Naive B cell (primary cell): ENCODE measurements at regions not wholly inside any gene's neighbourhood (a gene's known extent, or its start where the extent isn't known, plus 50 kb on each side); places are given as distances from the start of the nearest gene placed in this dataset.
A peak's percentile ranks its signal among the peaks of the same experiment; 100 is the strongest.

ENCODE experiments used
- ATAC-seq, 2 donors: fragments of 150-1000 bp; cut with Tn5 transposase; 2 replicates each; pipeline ENCODE4 v1.10.0; 2021; ENCODE audit warnings: low read depth in 2 of 2, mild to moderate bottlenecking in 2 of 2, moderate library complexity in 2 of 2
- DNase-seq: peaks from one replicate; pipeline ENCODE4 v3.0.0; 2022
- H3K27ac Mint-ChIP-seq, 6 donors: one replicate each; pipeline ENCODE4 v1.8.0; 2020 to 2022; ENCODE audit warnings: mild to moderate bottlenecking in 6 of 6, mixed read lengths in 6 of 6, moderate library complexity in 5 of 6, inconsistent platforms in 2 of 6
- H3K27me3 Mint-ChIP-seq, 3 donors: one replicate each; pipeline ENCODE4 v1.8.0; 2021 to 2022; ENCODE audit warnings: mixed read lengths in 3 of 3, mild to moderate bottlenecking in 1 of 3
- H3K36me3 Mint-ChIP-seq, 2 donors: one replicate each; pipeline ENCODE4 v1.8.0; 2020 to 2022; ENCODE audit warnings: mixed read lengths in 2 of 2, inconsistent platforms in 1 of 2, mild to moderate bottlenecking in 1 of 2
- H3K4me1 Mint-ChIP-seq, 3 donors: one replicate each; pipeline ENCODE4 v1.8.0; 2020 to 2022; ENCODE audit warnings: mixed read lengths in 3 of 3, inconsistent platforms in 1 of 3, mild to moderate bottlenecking in 1 of 3, moderate library complexity in 1 of 3
- H3K4me3 Mint-ChIP-seq, 8 donors: one replicate each; pipeline ENCODE4 v1.8.0; 2020 to 2022; ENCODE audit warnings: mild to moderate bottlenecking in 8 of 8, mixed read lengths in 8 of 8, moderate library complexity in 8 of 8, inconsistent platforms in 2 of 8
- H3K9me3 Mint-ChIP-seq, 7 donors: one replicate each; pipeline ENCODE4 v1.8.0; 2020 to 2022; ENCODE audit warnings: mixed read lengths in 7 of 7, mild to moderate bottlenecking in 5 of 7, inconsistent platforms in 2 of 7, moderate library complexity in 1 of 7

- ATAC-seq, result no peak
- H3K4me3 Mint-ChIP-seq, result peak overlapping the region in 1 of 8 donors; percentile 37
- peaks cover 0 to 3% (median 2%) of the 10 kb centered on the region in 3 donors for H3K4me1 Mint-ChIP-seq
- no peak for DNase-seq
- H3K36me3 Mint-ChIP-seq, result peaks cover 0 to 8% of the 10 kb centered on the region in 2 donors
- H3K27me3 Mint-ChIP-seq, result peaks cover 58 to 84% (median 71%) of the 10 kb centered on the region in 3 donors
- peak overlapping the region in 1 of 6 donors; percentile 5 for H3K27ac Mint-ChIP-seq
- H3K9me3 Mint-ChIP-seq, result no peaks in the 10 kb centered on the region
These were observed 173.8 kb downstream of the RPLP1 start for GRCh38 chr15:69626095-69627066.

GRCh38 chr15:69627548-69628158, 175.0 kb downstream of the RPLP1 start:
- DNase-seq, result no peak
- ATAC-seq, result no peak
- Mint-ChIP-seq H3K9me3 (no peaks in the 10 kb centered on the region), H3K36me3 (peaks cover 0 to 8% of the 10 kb centered on the region in 2 donors), H3K4me3 (no peak overlapping the region), H3K4me1 (peaks cover 0 to 3% (median 2%) of the 10 kb centered on the region in 3 donors), H3K27ac (no peak overlapping the region), H3K27me3 (peaks cover 59 to 86% (median 74%) of the 10 kb centered on the region in 3 donors)

GRCh38 chr15:69628256-69629093, 175.9 kb downstream of the RPLP1 start:
- DNase-seq, result no peak
- no peak overlapping the region for H3K4me3 Mint-ChIP-seq
- peaks cover 0 to 3% (median 2%) of the 10 kb centered on the region in 3 donors for H3K4me1 Mint-ChIP-seq
- H3K9me3 Mint-ChIP-seq, result no peaks in the 10 kb centered on the region
- peaks cover 0 to 8% of the 10 kb centered on the region in 2 donors for H3K36me3 Mint-ChIP-seq
- H3K27me3 Mint-ChIP-seq, result peaks cover 54 to 84% (median 76%) of the 10 kb centered on the region in 3 donors
- no peak for ATAC-seq
- H3K27ac Mint-ChIP-seq, result no peak overlapping the region

- no peak overlapping the region for H3K27ac Mint-ChIP-seq
- H3K4me3 Mint-ChIP-seq, result no peak overlapping the region
- H3K9me3 Mint-ChIP-seq, result no peaks in the 10 kb centered on the region
- H3K4me1 Mint-ChIP-seq, result peaks cover 0 to 3% (median 2%) of the 10 kb centered on the region in 3 donors
- DNase-seq (no peak), ATAC-seq (no peak)
- H3K36me3 Mint-ChIP-seq, result peaks cover 0 to 2% of the 10 kb centered on the region in 2 donors
- H3K27me3 Mint-ChIP-seq, result peaks cover 53 to 72% (median 68%) of the 10 kb centered on the region in 3 donors
These were observed 177.1 kb downstream of the RPLP1 start for GRCh38 chr15:69629631-69630161.

- no peaks in the 10 kb centered on the region for H3K9me3 Mint-ChIP-seq
These were observed 178.4 kb downstream of the RPLP1 start for GRCh38 chr15:69631005-69631404.

GRCh38 chr15:69631978-69632377, 179.4 kb downstream of the RPLP1 start:
- Mint-ChIP-seq H3K36me3 (no peaks in the 10 kb centered on the region), H3K4me3 (no peak overlapping the region), H3K9me3 (no peaks in the 10 kb centered on the region), H3K4me1 (peaks cover 0 to 2% (median 0%) of the 10 kb centered on the region in 3 donors), H3K27me3 (peaks cover 50 to 68% (median 67%) of the 10 kb centered on the region in 3 donors), H3K27ac (peak overlapping the region in 1 of 6 donors; percentile 70)
- DNase-seq, result no peak
- ATAC-seq, result no peak

More at GRCh38 chr15:69631005-69631404, 178.4 kb downstream of the RPLP1 start:
- Mint-ChIP-seq H3K27me3 (peaks cover 51 to 69% (median 66%) of the 10 kb centered on the region in 3 donors), H3K27ac (no peak overlapping the region), H3K36me3 (no peaks in the 10 kb centered on the region), H3K4me3 (no peak overlapping the region), H3K4me1 (peaks cover 0 to 2% (median 0%) of the 10 kb centered on the region in 3 donors)
- no peak for ATAC-seq
- no peak for DNase-seq

- H3K27ac Mint-ChIP-seq, result peak overlapping the region in 1 of 6 donors; percentile 4
- no peaks in the 10 kb centered on the region for H3K36me3 Mint-ChIP-seq
- DNase-seq, result no peak
- peaks cover 0 to 10% (median 1%) of the 10 kb centered on the region in 7 donors for H3K9me3 Mint-ChIP-seq
- ATAC-seq, result no peak
- H3K27me3 Mint-ChIP-seq, result peaks cover 35 to 56% (median 50%) of the 10 kb centered on the region in 3 donors
- no peak overlapping the region for H3K4me3 Mint-ChIP-seq
- H3K4me1 Mint-ChIP-seq, result peaks cover 0 to 2% (median 0%) of the 10 kb centered on the region in 3 donors
These were observed 182.2 kb downstream of the RPLP1 start for GRCh38 chr15:69634860-69635259.

GRCh38 chr15:69636169-69636915, 183.7 kb downstream of the RPLP1 start:
- no peak for DNase-seq
- H3K4me3 Mint-ChIP-seq, result no peak overlapping the region
- H3K9me3 Mint-ChIP-seq, result peaks cover 0 to 25% (median 12%) of the 10 kb centered on the region in 7 donors
- no peaks in the 10 kb centered on the region for H3K36me3 Mint-ChIP-seq
- no peak overlapping the region for H3K27ac Mint-ChIP-seq
- no peak for ATAC-seq
- H3K27me3 Mint-ChIP-seq, result peaks cover 23 to 46% (median 35%) of the 10 kb centered on the region in 3 donors
- no peaks in the 10 kb centered on the region for H3K4me1 Mint-ChIP-seq

- Mint-ChIP-seq H3K9me3 (peaks cover 0 to 33% (median 18%) of the 10 kb centered on the region in 7 donors), H3K4me1 (no peaks in the 10 kb centered on the region), H3K4me3 (peak overlapping the region in 1 of 8 donors; percentile 16), H3K27ac (no peak overlapping the region), H3K27me3 (peaks cover 16 to 41% (median 23%) of the 10 kb centered on the region in 3 donors), H3K36me3 (no peaks in the 10 kb centered on the region)
- ATAC-seq, result no peak
- DNase-seq, result no peak
These were observed 185.2 kb downstream of the RPLP1 start for GRCh38 chr15:69637818-69638217.

- ATAC-seq, result no peak
- DNase-seq, result no peak
- Mint-ChIP-seq H3K27ac (no peak overlapping the region), H3K9me3 (peaks cover 0 to 33% (median 20%) of the 10 kb centered on the region in 7 donors), H3K4me1 (no peaks in the 10 kb centered on the region), H3K4me3 (no peak overlapping the region), H3K36me3 (no peaks in the 10 kb centered on the region), H3K27me3 (peaks cover 5 to 42% (median 17%) of the 10 kb centered on the region in 3 donors)
These were observed 190.9 kb downstream of the RPLP1 start for GRCh38 chr15:69643476-69643875.

GRCh38 chr15:69643971-69644370, 191.4 kb downstream of the RPLP1 start:
- Mint-ChIP-seq H3K4me1 (no peaks in the 10 kb centered on the region), H3K9me3 (peaks cover 0 to 32% (median 20%) of the 10 kb centered on the region in 7 donors), H3K36me3 (no peaks in the 10 kb centered on the region), H3K27ac (no peak overlapping the region), H3K27me3 (peaks cover 10 to 47% (median 21%) of the 10 kb centered on the region in 3 donors), H3K4me3 (no peak overlapping the region)
- ATAC-seq (no peak), DNase-seq (no peak)

- H3K27me3 Mint-ChIP-seq, result peaks cover 15 to 53% (median 30%) of the 10 kb centered on the region in 3 donors
These were observed 192.3 kb downstream of the RPLP1 start for GRCh38 chr15:69644876-69645275.

More at GRCh38 chr15:69644876-69645275, 192.3 kb downstream of the RPLP1 start:
- Mint-ChIP-seq H3K36me3 (no peaks in the 10 kb centered on the region), H3K27ac (peak overlapping the region in 1 of 6 donors; percentile 51), H3K4me1 (no peaks in the 10 kb centered on the region), H3K4me3 (no peak overlapping the region), H3K9me3 (peaks cover 0 to 23% (median 19%) of the 10 kb centered on the region in 7 donors)
- DNase-seq (no peak), ATAC-seq (no peak)
